ENCODE measurements at regions not wholly inside any gene's neighbourhood (a gene's known extent, or its start where the extent isn't known, plus 50 kb on each side); places are given as distances from the start of the nearest gene placed in this dataset.

- H3K27me3 ChIP-seq (ENCODE audit: control insufficient read depth in 4 of 4, insufficient read depth in 4 of 4, low read length in 3 of 4): no peaks in the 10 kb centered on the region
- no peaks in the 10 kb centered on the region for H3K9me3 ChIP-seq (ENCODE audit: control insufficient read depth in 4 of 4, low read length in 3 of 4)
- DNase-seq (ENCODE audit: low spot score): no peak
- H3K4me3 ChIP-seq (ENCODE audit: low read depth in 1 of 3, low read length in 3 of 3): no peak overlapping the region
- no peaks in the 10 kb centered on the region for H3K4me1 ChIP-seq (ENCODE audit: control insufficient read depth in 4 of 4, insufficient read depth in 4 of 4, low read length in 3 of 4)
- no peak for TF ChIP-seq REST (IDR thresholded peaks at IDR 0.05)
- H3K27ac ChIP-seq (ENCODE audit: low read depth in 1 of 2, low read length in 2 of 2): no peak overlapping the region
- 91% methylated on average over 2 of the region's 2 CpGs for WGBS
- no peak overlapping the region for H3K9ac ChIP-seq (ENCODE audit: low read depth in 1 of 2, low read length in 2 of 2)
- H3K36me3 ChIP-seq (ENCODE audit: control insufficient read depth in 4 of 4, insufficient read depth in 3 of 4, low read depth in 1 of 4, low read length in 3 of 4): no peaks in the 10 kb centered on the region
Observed at GRCh38 chr3:181459516-181459915, 252.2 kb upstream of the SOX2 start.

GRCh38 chr3:181458857-181459256, 252.9 kb upstream of the SOX2 start:
- Histone ChIP-seq H3K4me1 (ENCODE audit: control insufficient read depth in 4 of 4, insufficient read depth in 4 of 4, low read length in 3 of 4) (no peaks in the 10 kb centered on the region), H3K9ac (ENCODE audit: low read depth in 1 of 2, low read length in 2 of 2) (no peak overlapping the region), H3K36me3 (ENCODE audit: control insufficient read depth in 4 of 4, insufficient read depth in 3 of 4, low read depth in 1 of 4, low read length in 3 of 4) (no peaks in the 10 kb centered on the region), H3K9me3 (ENCODE audit: control insufficient read depth in 4 of 4, low read length in 3 of 4) (no peaks in the 10 kb centered on the region), H3K27ac (ENCODE audit: low read depth in 1 of 2, low read length in 2 of 2) (no peak overlapping the region), H3K4me3 (ENCODE audit: low read depth in 1 of 3, low read length in 3 of 3) (no peak overlapping the region), H3K27me3 (ENCODE audit: control insufficient read depth in 4 of 4, insufficient read depth in 4 of 4, low read length in 3 of 4) (no peaks in the 10 kb centered on the region)
- TF ChIP-seq HNF4G (IDR thresholded peaks at IDR 0.05) (no peak), GABPA (IDR thresholded peaks at IDR 0.05 in 1 of 2, conservative IDR thresholded peaks at IDR 0.05 in 1 of 2) (no peak), REST (IDR thresholded peaks at IDR 0.05) (no peak), FOXA1 (IDR thresholded peaks at IDR 0.05) (no peak), RAD21 (IDR thresholded peaks at IDR 0.05) (no peak), ZBTB33 (IDR thresholded peaks at IDR 0.05) (no peak), MAX (IDR thresholded peaks at IDR 0.05) (no peak), JUND (IDR thresholded peaks at IDR 0.05) (no peak), TAF1 (conservative IDR thresholded peaks at IDR 0.05) (no peak), YY1 (IDR thresholded peaks at IDR 0.05) (no peak), EGR1 (IDR thresholded peaks at IDR 0.05; ENCODE audit: low read depth in 2 of 2) (no peak), HNF4A (conservative IDR thresholded peaks at IDR 0.05) (no peak), FOXA2 (IDR thresholded peaks at IDR 0.05) (no peak), ATF3 (IDR thresholded peaks at IDR 0.05) (no peak), NR2F2 (IDR thresholded peaks at IDR 0.05) (no peak), RXRA (IDR thresholded peaks at IDR 0.05) (no peak), SP1 (IDR thresholded peaks at IDR 0.05) (no peak)
- no peak for DNase-seq (ENCODE audit: low spot score)
